ENCODE measurements at regions not wholly inside any gene's neighbourhood (a gene's known extent, or its start where the extent isn't known, plus 50 kb on each side); places are given as distances from the start of the nearest gene placed in this dataset.

GRCh38 chr13:79972066-79972569, 368.8 kb downstream of the SPRY2 start:
- Histone ChIP-seq H3F3A (ENCODE audit: control insufficient read depth, insufficient read depth) (no peaks in the 10 kb centered on the region), H3K27me3 (ENCODE audit: control insufficient read depth, low read length) (no peaks in the 10 kb centered on the region), H3K4me2 (ENCODE audit: low read length) (no peak overlapping the region), H3K9me3 (ENCODE audit: control insufficient read depth, insufficient read depth, low read length) (peaks cover 9% of the 10 kb centered on the region; the same call in 1 of the 2 replicates), H3K36me3 (ENCODE audit: control insufficient read depth, low read length) (no peaks in the 10 kb centered on the region), H3K4me3 (ENCODE audit: low read length) (no peak overlapping the region), H3K9me2 (replicated peaks; ENCODE audit: control insufficient read depth, low read length) (no peaks in the 10 kb centered on the region), H4K20me1 (ENCODE audit: control insufficient read depth, insufficient read depth, low read depth, low read length) (no peaks in the 10 kb centered on the region), H3K27ac (ENCODE audit: low read depth, low read length) (no peak overlapping the region), H3K4me1 (ENCODE audit: control insufficient read depth, low read length) (0 out of 2 replicates have a peak, but pooled peaks cover 2% of the 10 kb centered on the region), H3K79me2 (ENCODE audit: control insufficient read depth, low read length) (no peaks in the 10 kb centered on the region)
- TF ChIP-seq, protein P1, sequence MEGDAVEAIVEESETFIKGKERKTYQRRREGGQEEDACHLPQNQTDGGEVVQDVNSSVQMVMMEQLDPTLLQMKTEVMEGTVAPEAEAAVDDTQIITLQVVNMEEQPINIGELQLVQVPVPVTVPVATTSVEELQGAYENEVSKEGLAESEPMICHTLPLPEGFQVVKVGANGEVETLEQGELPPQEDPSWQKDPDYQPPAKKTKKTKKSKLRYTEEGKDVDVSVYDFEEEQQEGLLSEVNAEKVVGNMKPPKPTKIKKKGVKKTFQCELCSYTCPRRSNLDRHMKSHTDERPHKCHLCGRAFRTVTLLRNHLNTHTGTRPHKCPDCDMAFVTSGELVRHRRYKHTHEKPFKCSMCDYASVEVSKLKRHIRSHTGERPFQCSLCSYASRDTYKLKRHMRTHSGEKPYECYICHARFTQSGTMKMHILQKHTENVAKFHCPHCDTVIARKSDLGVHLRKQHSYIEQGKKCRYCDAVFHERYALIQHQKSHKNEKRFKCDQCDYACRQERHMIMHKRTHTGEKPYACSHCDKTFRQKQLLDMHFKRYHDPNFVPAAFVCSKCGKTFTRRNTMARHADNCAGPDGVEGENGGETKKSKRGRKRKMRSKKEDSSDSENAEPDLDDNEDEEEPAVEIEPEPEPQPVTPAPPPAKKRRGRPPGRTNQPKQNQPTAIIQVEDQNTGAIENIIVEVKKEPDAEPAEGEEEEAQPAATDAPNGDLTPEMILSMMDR (IDR thresholded peaks at IDR 0.05; ENCODE audit: low read depth, low read length, poor library complexity, severe bottlenecking): no peak
- no peak for TF ChIP-seq EZH2phosphoT487 (IDR thresholded peaks at IDR 0.05; ENCODE audit: borderline replicate concordance, low read length)

GRCh38 chr13:79966493-79966895, 374.4 kb downstream of the SPRY2 start:
- H3K4me1 ChIP-seq (ENCODE audit: control insufficient read depth, low read length): no peaks in the 10 kb centered on the region
- no peak overlapping the region for H3K4me2 ChIP-seq (ENCODE audit: low read length)
- H3F3A ChIP-seq (ENCODE audit: control insufficient read depth, insufficient read depth): no peaks in the 10 kb centered on the region
- no peak for TF ChIP-seq EZH2phosphoT487 (IDR thresholded peaks at IDR 0.05; ENCODE audit: borderline replicate concordance, low read length)
- TF ChIP-seq, protein P1 (IDR thresholded peaks at IDR 0.05; ENCODE audit: low read depth, low read length, poor library complexity, severe bottlenecking): no peak
- no peaks in the 10 kb centered on the region for H3K79me2 ChIP-seq (ENCODE audit: control insufficient read depth, low read length)
- no peak overlapping the region for H3K4me3 ChIP-seq (ENCODE audit: low read length)
- no peaks in the 10 kb centered on the region for H4K20me1 ChIP-seq (ENCODE audit: control insufficient read depth, insufficient read depth, low read depth, low read length)
- no peaks in the 10 kb centered on the region for H3K36me3 ChIP-seq (ENCODE audit: control insufficient read depth, low read length)
- H3K9me2 ChIP-seq (replicated peaks; ENCODE audit: control insufficient read depth, low read length): no peaks in the 10 kb centered on the region
- H3K9me3 ChIP-seq (ENCODE audit: control insufficient read depth, insufficient read depth, low read length): no peaks in the 10 kb centered on the region
- no peaks in the 10 kb centered on the region for H3K27me3 ChIP-seq (ENCODE audit: control insufficient read depth, low read length)
- no peak overlapping the region for H3K27ac ChIP-seq (ENCODE audit: low read depth, low read length)

GRCh38 chr13:79966059-79966458, 374.9 kb downstream of the SPRY2 start:
- Histone ChIP-seq H3K4me3 (ENCODE audit: low read length) (no peak overlapping the region), H3F3A (ENCODE audit: control insufficient read depth, insufficient read depth) (no peaks in the 10 kb centered on the region), H3K27ac (ENCODE audit: low read depth, low read length) (no peak overlapping the region), H3K9me3 (ENCODE audit: control insufficient read depth, insufficient read depth, low read length) (no peaks in the 10 kb centered on the region), H3K36me3 (ENCODE audit: control insufficient read depth, low read length) (no peaks in the 10 kb centered on the region), H3K4me2 (ENCODE audit: low read length) (no peak overlapping the region), H4K20me1 (ENCODE audit: control insufficient read depth, insufficient read depth, low read depth, low read length) (no peaks in the 10 kb centered on the region), H3K79me2 (ENCODE audit: control insufficient read depth, low read length) (no peaks in the 10 kb centered on the region), H3K4me1 (ENCODE audit: control insufficient read depth, low read length) (no peaks in the 10 kb centered on the region), H3K9me2 (replicated peaks; ENCODE audit: control insufficient read depth, low read length) (no peaks in the 10 kb centered on the region), H3K27me3 (ENCODE audit: control insufficient read depth, low read length) (no peaks in the 10 kb centered on the region)
- TF ChIP-seq EZH2phosphoT487 (IDR thresholded peaks at IDR 0.05; ENCODE audit: borderline replicate concordance, low read length): no peak
- TF ChIP-seq, protein P1 (IDR thresholded peaks at IDR 0.05; ENCODE audit: low read depth, low read length, poor library complexity, severe bottlenecking): no peak

Measured in DOHH2 (cell line).